ENCODE measurements at regions not wholly inside any gene's neighbourhood (a gene's known extent, or its start where the extent isn't known, plus 50 kb on each side); places are given as distances from the start of the nearest gene placed in this dataset.

DNA sequence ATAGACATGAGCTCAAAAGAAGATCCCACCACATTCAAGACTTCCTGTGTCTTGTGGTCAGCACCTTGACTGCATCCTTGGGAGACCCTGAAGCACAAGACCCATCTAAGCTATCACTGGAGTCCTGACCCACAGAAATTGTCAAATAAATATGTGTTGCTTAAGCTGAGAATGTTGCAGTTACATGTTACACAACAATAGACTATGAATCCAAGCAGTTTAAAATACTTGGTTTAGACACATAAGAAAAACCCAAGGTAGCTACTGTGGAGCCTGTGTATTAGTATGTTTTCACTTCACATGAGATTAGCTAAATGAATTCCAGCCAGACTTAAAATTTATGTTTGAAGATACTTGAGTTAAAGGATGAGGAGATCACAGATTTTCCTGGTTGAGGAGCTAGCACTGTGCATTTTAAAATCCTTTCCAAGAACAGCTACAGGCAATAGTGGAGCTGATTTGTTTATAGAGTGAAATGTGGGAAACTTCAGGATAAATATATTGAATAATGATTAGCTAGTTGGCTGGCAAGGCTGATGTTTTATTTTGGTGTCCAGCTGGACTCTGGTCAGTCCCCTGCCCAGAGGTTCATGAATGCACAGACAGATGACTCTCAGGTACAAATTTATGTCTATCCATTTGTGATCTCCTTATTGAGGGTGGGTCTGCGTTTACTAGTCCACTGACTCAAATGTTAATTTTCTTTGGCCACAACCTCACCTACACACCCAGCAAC lies 1527.7 kb downstream of the NLGN4Y start:
- no peak for TF ChIP-seq ZFX (IDR thresholded peaks at IDR 0.05; ENCODE audit: borderline replicate concordance)
- TF ChIP-seq, protein P1, sequence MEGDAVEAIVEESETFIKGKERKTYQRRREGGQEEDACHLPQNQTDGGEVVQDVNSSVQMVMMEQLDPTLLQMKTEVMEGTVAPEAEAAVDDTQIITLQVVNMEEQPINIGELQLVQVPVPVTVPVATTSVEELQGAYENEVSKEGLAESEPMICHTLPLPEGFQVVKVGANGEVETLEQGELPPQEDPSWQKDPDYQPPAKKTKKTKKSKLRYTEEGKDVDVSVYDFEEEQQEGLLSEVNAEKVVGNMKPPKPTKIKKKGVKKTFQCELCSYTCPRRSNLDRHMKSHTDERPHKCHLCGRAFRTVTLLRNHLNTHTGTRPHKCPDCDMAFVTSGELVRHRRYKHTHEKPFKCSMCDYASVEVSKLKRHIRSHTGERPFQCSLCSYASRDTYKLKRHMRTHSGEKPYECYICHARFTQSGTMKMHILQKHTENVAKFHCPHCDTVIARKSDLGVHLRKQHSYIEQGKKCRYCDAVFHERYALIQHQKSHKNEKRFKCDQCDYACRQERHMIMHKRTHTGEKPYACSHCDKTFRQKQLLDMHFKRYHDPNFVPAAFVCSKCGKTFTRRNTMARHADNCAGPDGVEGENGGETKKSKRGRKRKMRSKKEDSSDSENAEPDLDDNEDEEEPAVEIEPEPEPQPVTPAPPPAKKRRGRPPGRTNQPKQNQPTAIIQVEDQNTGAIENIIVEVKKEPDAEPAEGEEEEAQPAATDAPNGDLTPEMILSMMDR (IDR thresholded peaks at IDR 0.05) = no peak
- no peak overlapping the region for H3K27ac ChIP-seq

DNA sequence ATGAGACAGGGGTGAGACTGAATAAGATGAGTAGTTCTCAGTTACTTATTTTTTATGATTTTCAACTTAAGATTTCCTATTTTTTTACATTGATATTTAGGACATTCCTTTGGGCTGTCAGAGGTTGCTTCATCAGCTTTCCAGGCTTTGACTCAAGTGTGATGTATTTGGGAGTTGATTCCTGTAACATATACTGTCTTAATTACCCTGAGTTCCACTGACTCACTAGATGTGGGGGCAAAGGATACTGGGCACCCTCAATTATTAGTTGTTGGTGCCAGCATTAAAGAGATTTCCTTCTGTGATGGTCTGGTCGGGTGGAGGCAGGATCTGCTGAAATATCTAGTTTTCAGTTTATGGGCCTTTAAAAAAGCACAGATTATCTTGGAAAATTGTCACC lies 1535.8 kb downstream of the NLGN4Y start:
- H3K27ac ChIP-seq = no peak overlapping the region
- TF ChIP-seq, protein P1 (IDR thresholded peaks at IDR 0.05) = no peak
- TF ChIP-seq ZFX (IDR thresholded peaks at IDR 0.05; ENCODE audit: borderline replicate concordance) = no peak

DNA sequence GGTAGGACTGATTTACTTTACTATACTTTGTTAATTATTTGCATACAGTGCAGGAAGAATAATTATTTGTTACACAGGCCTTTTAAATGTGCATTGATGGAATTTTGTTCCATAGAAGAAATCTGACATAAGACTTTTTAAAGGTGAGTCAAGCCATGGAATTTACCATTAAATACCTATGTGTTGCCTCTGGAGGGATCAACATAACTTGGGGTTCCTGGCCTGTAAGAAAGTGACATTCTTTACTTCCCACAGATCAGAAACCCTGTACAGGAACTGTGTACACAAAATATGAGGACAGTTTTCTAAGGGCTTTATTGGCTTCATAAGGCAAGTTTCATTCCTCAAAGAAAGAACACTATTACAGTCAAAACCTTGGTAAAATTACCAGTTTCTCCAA lies 1536.4 kb downstream of the NLGN4Y start:
- H3K27ac ChIP-seq = no peak overlapping the region
- no peak for TF ChIP-seq ZFX (IDR thresholded peaks at IDR 0.05; ENCODE audit: borderline replicate concordance)
- TF ChIP-seq, protein P1 (IDR thresholded peaks at IDR 0.05) = no peak

DNA sequence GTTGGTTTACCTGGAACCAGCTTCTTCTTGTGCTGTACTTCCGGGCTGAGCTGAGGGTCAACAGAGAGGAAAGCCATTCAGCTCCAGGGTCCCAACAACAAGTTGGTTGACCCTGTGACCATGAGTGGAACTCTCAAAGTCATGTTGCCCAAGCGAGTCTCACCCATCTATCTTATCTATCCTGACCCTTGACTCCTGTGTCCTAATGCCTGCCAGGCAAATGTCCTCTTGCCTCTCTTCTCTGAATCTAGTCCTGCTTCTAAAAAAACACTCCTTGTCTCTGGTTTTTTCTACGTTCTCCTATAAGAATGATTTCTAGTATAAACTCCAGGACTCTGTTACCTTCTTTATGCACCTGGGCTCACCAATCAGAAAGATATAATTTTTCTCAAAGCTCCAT lies 1547.6 kb downstream of the NLGN4Y start:
- no peak overlapping the region for H3K27ac ChIP-seq

DNA sequence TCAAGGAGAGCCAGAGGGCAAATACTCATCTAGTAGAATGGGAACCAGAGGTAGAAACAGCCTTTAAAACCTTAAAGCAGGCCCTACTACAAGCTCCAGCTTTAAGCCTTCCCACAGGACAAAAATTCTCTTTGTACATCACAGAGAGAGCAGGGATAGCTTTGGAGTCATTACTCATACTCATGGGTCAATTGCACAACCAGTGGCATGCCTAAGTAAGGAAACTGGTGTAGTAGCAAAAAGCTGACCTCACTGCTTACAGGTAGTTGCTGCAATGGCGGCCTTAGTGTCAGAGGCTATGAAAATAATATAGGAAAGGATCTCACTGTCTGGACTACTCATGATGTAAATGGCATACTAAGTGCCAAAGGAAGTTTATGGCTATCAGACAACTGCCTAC lies 1551.4 kb downstream of the NLGN4Y start:
- TF ChIP-seq, protein P1 (IDR thresholded peaks at IDR 0.05) = no peak
- TF ChIP-seq ZFX (IDR thresholded peaks at IDR 0.05; ENCODE audit: borderline replicate concordance) = no peak
- H3K27ac ChIP-seq = no peak overlapping the region

More for the DNA sequence above, 1547.6 kb downstream of the NLGN4Y start:
- TF ChIP-seq, protein P1 (IDR thresholded peaks at IDR 0.05) = no peak
- no peak for TF ChIP-seq ZFX (IDR thresholded peaks at IDR 0.05; ENCODE audit: borderline replicate concordance)

DNA sequence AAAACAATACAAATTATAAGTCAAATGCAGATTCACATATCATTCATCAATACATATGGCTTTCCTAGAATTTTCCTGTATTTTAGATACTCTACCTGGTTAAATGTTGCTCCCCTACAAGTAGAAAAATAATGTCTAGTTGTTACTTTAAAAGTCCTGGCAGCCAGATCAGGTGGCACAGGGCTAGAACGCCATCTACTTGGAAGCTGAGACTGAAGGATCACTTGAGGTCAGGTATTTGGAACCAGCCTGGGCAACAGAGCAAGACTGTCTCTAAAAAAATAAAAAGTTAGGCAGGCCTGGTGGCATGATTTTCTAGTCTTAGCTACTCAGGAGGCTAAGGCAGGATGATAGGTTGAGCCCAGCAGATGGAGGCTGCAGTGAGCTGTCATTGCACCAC lies 1573.0 kb downstream of the NLGN4Y start:
- TF ChIP-seq, protein P1 (IDR thresholded peaks at IDR 0.05) = no peak
- no peak for TF ChIP-seq ZFX (IDR thresholded peaks at IDR 0.05; ENCODE audit: borderline replicate concordance)

DNA sequence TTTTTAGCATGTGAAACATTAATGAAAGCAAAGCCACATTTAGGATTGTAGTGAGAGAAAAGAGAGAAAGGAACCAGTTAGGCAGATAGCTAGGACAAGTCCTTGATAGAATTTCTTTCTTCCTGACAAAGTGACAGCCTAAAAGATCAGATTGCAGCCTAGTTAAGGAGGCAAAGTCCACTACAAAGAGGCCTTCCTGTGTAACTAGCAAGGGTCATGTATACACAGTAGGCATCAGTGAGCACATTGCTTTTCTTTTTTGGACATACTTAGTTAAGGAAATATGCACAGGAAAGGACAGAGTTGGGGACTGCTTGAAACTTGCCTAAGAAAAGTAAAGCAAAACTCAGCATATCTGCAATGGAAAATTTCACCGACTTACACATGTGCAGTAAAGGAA lies 1577.5 kb downstream of the NLGN4Y start:
- H3K27ac ChIP-seq = peak overlapping the region; percentile 7; the same call in 1 of the 2 replicates
- no peak for TF ChIP-seq ZFX (IDR thresholded peaks at IDR 0.05; ENCODE audit: borderline replicate concordance)
- TF ChIP-seq, protein P1 (IDR thresholded peaks at IDR 0.05) = no peak

More for the DNA sequence above, 1573.0 kb downstream of the NLGN4Y start:
- no peak overlapping the region for H3K27ac ChIP-seq

All from 22Rv1 (cell line).